ENCODE measurements at regions not wholly inside any gene's neighbourhood (a gene's known extent, or its start where the extent isn't known, plus 50 kb on each side); places are given as distances from the start of the nearest gene placed in this dataset.

DNA sequence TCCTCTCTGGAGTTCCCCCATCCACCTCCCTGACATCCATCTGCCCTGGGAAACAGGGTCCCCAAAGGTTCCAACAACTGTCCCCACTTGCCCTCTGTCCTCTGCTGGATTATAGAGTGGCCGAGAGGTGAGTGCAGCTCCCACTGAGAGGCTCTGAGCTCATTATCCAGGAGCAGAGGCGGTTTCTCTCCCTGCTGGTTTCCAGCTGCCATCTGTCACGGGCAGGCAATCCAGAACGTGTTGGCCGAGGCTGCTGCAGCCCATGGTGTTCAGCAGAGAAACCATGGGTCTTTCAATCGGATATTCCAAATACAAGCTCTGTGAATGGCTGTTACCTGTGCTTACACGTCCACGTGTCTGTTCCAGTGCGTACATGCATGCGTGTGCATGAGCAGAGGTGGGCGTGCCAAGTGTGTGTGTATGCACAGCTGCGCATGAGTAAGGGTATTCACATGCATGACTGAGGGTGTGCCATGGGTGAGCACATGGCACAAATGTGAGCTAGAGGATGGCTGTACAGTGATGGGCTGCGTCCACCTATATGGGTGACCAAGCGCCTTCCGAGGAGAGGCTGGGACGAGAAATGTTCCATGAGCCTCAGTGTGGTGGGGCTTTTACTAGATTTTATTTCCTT is 183.7 kb upstream of the PMEPA1 start:
- Histone ChIP-seq H2AFZ (ENCODE audit: low read length) (no peak overlapping the region), H3K4ac (replicated peaks; ENCODE audit: insufficient read length, low read depth, low read length) (no peak overlapping the region), H3K4me2 (ENCODE audit: insufficient read depth in 1 of 2, low read depth in 2 of 2, low read length in 2 of 2) (no peak overlapping the region), H3K14ac (ENCODE audit: insufficient read length) (no peak overlapping the region), H3K9ac (replicated peaks in 1 of 4; ENCODE audit: extremely low read depth in 1 of 4, low read depth in 3 of 4, low read length in 3 of 4) (no peak overlapping the region), H3K18ac (ENCODE audit: extremely low read depth, low read length) (no peak overlapping the region), H4K8ac (ENCODE audit: extremely low read depth, insufficient read depth, low read length) (0 out of 2 replicates have a peak overlapping the region, but pooled peaks have one; percentile 17), H4K5ac (ENCODE audit: insufficient read length, low read depth, low read length) (no peak overlapping the region), H3K23me2 (ENCODE audit: low read depth, low read length) (no peaks in the 10 kb centered on the region), H3K4me3 (ENCODE audit: extremely low read depth in 1 of 4, insufficient read depth in 2 of 4, low read depth in 3 of 4, low read length in 4 of 4) (no peak overlapping the region), H3K79me1 (ENCODE audit: low read depth, low read length) (no peaks in the 10 kb centered on the region), H2BK120ac (replicated peaks; ENCODE audit: low read depth, low read length) (no peak overlapping the region), H3K23ac (ENCODE audit: insufficient read length) (no peak overlapping the region), H3K36me3 (ENCODE audit: control insufficient read depth in 2 of 4, insufficient read depth in 4 of 4, low read length in 3 of 4) (no peaks in the 10 kb centered on the region), H3K27ac (ENCODE audit: low read depth, low read length) (no peak overlapping the region), H2AK5ac (ENCODE audit: low read depth, low read length) (no peak overlapping the region), H2BK5ac (ENCODE audit: low read depth, low read length) (no peak overlapping the region), H3K9me3 (ENCODE audit: insufficient read depth in 2 of 2, low read depth in 1 of 2, low read length in 1 of 2) (no peaks in the 10 kb centered on the region), H3K79me2 (ENCODE audit: control insufficient read depth in 1 of 2, insufficient read depth in 2 of 2, low read length in 2 of 2) (no peaks in the 10 kb centered on the region), H2BK15ac (ENCODE audit: low read length) (0 out of 2 replicates have a peak overlapping the region, but pooled peaks have one; percentile 1), H3K56ac (replicated peaks; ENCODE audit: insufficient read length, low read depth, low read length) (no peak overlapping the region), H3K4me1 (replicated peaks in 1 of 4; ENCODE audit: control insufficient read depth in 3 of 4, insufficient read depth in 4 of 4, low read length in 3 of 4) (peaks cover 0 to 11% (median 3%) of the 10 kb centered on the region in 4 experiments; a peak in 4 of 7 replicates), H2BK12ac (ENCODE audit: low read depth, low read length) (no peak overlapping the region), H3K27me3 (replicated peaks in 1 of 4; ENCODE audit: control insufficient read depth in 3 of 4, extremely low read depth in 1 of 4, insufficient read depth in 3 of 4, low read length in 3 of 4) (no peaks in the 10 kb centered on the region; a peak in 1 of 7 replicates), H4K20me1 (replicated peaks in 1 of 2; ENCODE audit: control insufficient read depth in 1 of 2, insufficient read depth in 2 of 2, low read length in 2 of 2) (peaks cover 0 to 2% of the 10 kb centered on the region in 2 experiments), H4K91ac (replicated peaks; ENCODE audit: insufficient read length, low read length) (no peak overlapping the region), H2BK20ac (ENCODE audit: low read length) (no peak overlapping the region)
- 88% methylated on average over 16 of the region's 16 CpGs; no CpG with 5 or more reads in 1 of the 2 experiments for WGBS, 2 experiments (ENCODE audit: extremely low coverage in 1 of 2, insufficient coverage in 1 of 2, insufficient read length in 1 of 2, insufficient replicate concordance in 2 of 2, low coverage in 1 of 2, low lambda C conversion rate in 2 of 2, missing lambda C conversion rate in 1 of 2)
- DNase-seq (ENCODE audit: low read depth in 1 of 2, low spot score in 2 of 2) (no peak), FAIRE-seq (no peak)
- POLR2A ChIA-PET (ENCODE audit: partially characterized antibody): interaction anchor here (0.9 kb wide), 1 partner anchor 12 kb away, joined by 3 read pairs; no protein-coding TSS in a partner anchor
- CTCF ChIA-PET (ENCODE audit: partially characterized antibody): interaction anchor here (1.0 kb wide), 1 partner anchor 53 kb away, joined by 4 read pairs; no protein-coding TSS in a partner anchor
- TF ChIP-seq SIRT6 (IDR thresholded peaks at IDR 0.05; ENCODE audit: low read length): no peak
- no peak for TF ChIP-seq TCF12 (IDR thresholded peaks at IDR 0.05; ENCODE audit: low read depth, low read length)
- TF ChIP-seq RXRA (IDR thresholded peaks at IDR 0.05; ENCODE audit: insufficient read depth, low read depth, low read length): no peak
- no peak for TF ChIP-seq RAD21 (IDR thresholded peaks at IDR 0.05 in 1 of 2, conservative IDR thresholded peaks at IDR 0.05 in 1 of 2; ENCODE audit: low read depth in 2 of 2, low read length in 2 of 2)
- TF ChIP-seq PHF8 (conservative IDR thresholded peaks at IDR 0.05; ENCODE audit: low read depth, low read length): no peak
- no peak for TF ChIP-seq GTF2F1 (IDR thresholded peaks at IDR 0.05; ENCODE audit: borderline replicate concordance, low read depth, low read length)
- no peak for TF ChIP-seq SRF (IDR thresholded peaks at IDR 0.05; ENCODE audit: low read depth, low read length)
- no peak for TF ChIP-seq TBP (IDR thresholded peaks at IDR 0.05; ENCODE audit: low read depth, low read length)
- TF ChIP-seq, protein P1, sequence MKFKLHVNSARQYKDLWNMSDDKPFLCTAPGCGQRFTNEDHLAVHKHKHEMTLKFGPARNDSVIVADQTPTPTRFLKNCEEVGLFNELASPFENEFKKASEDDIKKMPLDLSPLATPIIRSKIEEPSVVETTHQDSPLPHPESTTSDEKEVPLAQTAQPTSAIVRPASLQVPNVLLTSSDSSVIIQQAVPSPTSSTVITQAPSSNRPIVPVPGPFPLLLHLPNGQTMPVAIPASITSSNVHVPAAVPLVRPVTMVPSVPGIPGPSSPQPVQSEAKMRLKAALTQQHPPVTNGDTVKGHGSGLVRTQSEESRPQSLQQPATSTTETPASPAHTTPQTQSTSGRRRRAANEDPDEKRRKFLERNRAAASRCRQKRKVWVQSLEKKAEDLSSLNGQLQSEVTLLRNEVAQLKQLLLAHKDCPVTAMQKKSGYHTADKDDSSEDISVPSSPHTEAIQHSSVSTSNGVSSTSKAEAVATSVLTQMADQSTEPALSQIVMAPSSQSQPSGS (IDR thresholded peaks at IDR 0.05; ENCODE audit: low read length): no peak
- TF ChIP-seq SP4 (IDR thresholded peaks at IDR 0.05; ENCODE audit: low read length): no peak
- TF ChIP-seq FOSL1 (IDR thresholded peaks at IDR 0.05; ENCODE audit: insufficient read depth, low read depth, low read length): no peak
- TF ChIP-seq SP2 (IDR thresholded peaks at IDR 0.05; ENCODE audit: low read length): no peak

All from H1 (cell line).